Activated T-cell treated with anti-CD3 and anti-CD28 coated beads, Interleukin-2, amount 50 U/mL, for 48 hours (primary cell): ENCODE measurements at regions not wholly inside any gene's neighbourhood (a gene's known extent, or its start where the extent isn't known, plus 50 kb on each side); places are given as distances from the start of the nearest gene placed in this dataset.

Source experiments
- DNase-seq, 2 experiments: peaks; one replicate each; pipeline ENCODE4 v3.0.0-alpha.2; 2020

GRCh38 chr5:109917154-109917546 is 227.4 kb downstream of the MAN2A1 start:
- no peak for DNase-seq

GRCh38 chr5:109917966-109918365 is 228.2 kb downstream of the MAN2A1 start:
- DNase-seq, result no peak

- no peak for DNase-seq
Measured at GRCh38 chr5:109920736-109921135, 231.0 kb downstream of the MAN2A1 start.

- DNase-seq, result peak; percentile 30 to 48
Measured at GRCh38 chr5:109921735-109922380, 232.1 kb downstream of the MAN2A1 start.

- no peak for DNase-seq
Measured at GRCh38 chr5:109922381-109922995, 232.8 kb downstream of the MAN2A1 start.

- DNase-seq, result no peak
Measured at GRCh38 chr5:109923205-109923604, 233.5 kb downstream of the MAN2A1 start.

GRCh38 chr5:109924237-109925107 is 234.7 kb downstream of the MAN2A1 start:
- DNase-seq, result no peak

GRCh38 chr5:109927639-109928038 is 237.9 kb downstream of the MAN2A1 start:
- no peak for DNase-seq

- no peak for DNase-seq
Measured at GRCh38 chr5:109928046-109928445, 238.3 kb downstream of the MAN2A1 start.

GRCh38 chr5:109928811-109929210 is 239.1 kb downstream of the MAN2A1 start:
- DNase-seq, result no peak

GRCh38 chr5:109929376-109929775 is 239.6 kb downstream of the MAN2A1 start:
- DNase-seq, result no peak

GRCh38 chr5:109929911-109930310 is 240.2 kb downstream of the MAN2A1 start:
- DNase-seq, result no peak

- DNase-seq, result no peak
Measured at GRCh38 chr5:109931049-109931780, 241.5 kb downstream of the MAN2A1 start.

- DNase-seq, result peak in 1 of 2 experiments; percentile 29
Measured at GRCh38 chr5:109935833-109936490, 246.2 kb downstream of the MAN2A1 start.

GRCh38 chr5:109936996-109937395 is 247.3 kb downstream of the MAN2A1 start:
- peak; percentile 52 to 63 for DNase-seq

- no peak for DNase-seq
Measured at GRCh38 chr5:109937951-109938350, 248.2 kb downstream of the MAN2A1 start.

- DNase-seq, result no peak
Measured at GRCh38 chr5:109938453-109938852, 248.7 kb downstream of the MAN2A1 start.

- no peak for DNase-seq
Measured at GRCh38 chr5:109939116-109939682, 249.5 kb downstream of the MAN2A1 start.

- no peak for DNase-seq
Measured at GRCh38 chr5:109942646-109943045, 252.9 kb downstream of the MAN2A1 start.

- DNase-seq, result no peak
Measured at GRCh38 chr5:109943701-109944235, 254.0 kb downstream of the MAN2A1 start.

GRCh38 chr5:109944461-109944860 is 254.7 kb downstream of the MAN2A1 start:
- DNase-seq, result no peak
